Suprapubic skin (tissue), 3 donors: ENCODE measurements at regions not wholly inside any gene's neighbourhood (a gene's known extent, or its start where the extent isn't known, plus 50 kb on each side); places are given as distances from the start of the nearest gene placed in this dataset.

Experiments
- POLR2A ChIP-seq, 2 donors: fragments of 450-650 bp; IDR thresholded peaks; one replicate each; pipeline ENCODE4 v1.6.1; 2017; ENCODE audit warnings: antibody characterized with exemption in 2 of 2, mild to moderate bottlenecking in 2 of 2, moderate library complexity in 2 of 2
- TF ChIP-seq, protein P1 (sequence below), 2 donors: fragments of 200-600 bp in 1 of 2; fragments of 450-650 bp in 1 of 2; sonication (generic) in 1 of 2; IDR thresholded peaks; one replicate each; pipeline ENCODE4 v1.5.1; 2016 to 2019; ENCODE audit warnings: antibody characterized with exemption in 2 of 2, mild to moderate bottlenecking in 1 of 2, moderate library complexity in 1 of 2

DNA sequence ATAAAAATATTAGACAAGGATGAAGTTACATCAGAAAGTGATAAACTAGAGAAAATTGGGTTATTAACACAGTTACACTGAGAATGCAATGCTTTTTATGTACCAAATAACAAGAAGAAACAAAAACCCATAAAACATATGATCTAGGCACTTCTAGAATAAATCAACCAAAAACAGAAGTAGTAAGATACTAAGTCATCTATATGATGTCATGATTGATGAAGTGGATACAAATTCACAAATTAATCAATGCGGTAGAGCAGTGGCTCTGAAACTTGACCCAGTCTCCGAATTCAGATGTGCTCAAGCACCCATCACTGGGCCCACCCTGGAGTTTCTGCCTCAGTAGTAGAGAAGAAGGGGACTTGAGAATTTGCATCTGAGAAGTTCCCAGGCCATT, 112.1 kb upstream of the SSTR4 start:
- no peak for TF ChIP-seq POLR2A (IDR thresholded peaks at IDR 0.05)
- TF ChIP-seq, protein P1, sequence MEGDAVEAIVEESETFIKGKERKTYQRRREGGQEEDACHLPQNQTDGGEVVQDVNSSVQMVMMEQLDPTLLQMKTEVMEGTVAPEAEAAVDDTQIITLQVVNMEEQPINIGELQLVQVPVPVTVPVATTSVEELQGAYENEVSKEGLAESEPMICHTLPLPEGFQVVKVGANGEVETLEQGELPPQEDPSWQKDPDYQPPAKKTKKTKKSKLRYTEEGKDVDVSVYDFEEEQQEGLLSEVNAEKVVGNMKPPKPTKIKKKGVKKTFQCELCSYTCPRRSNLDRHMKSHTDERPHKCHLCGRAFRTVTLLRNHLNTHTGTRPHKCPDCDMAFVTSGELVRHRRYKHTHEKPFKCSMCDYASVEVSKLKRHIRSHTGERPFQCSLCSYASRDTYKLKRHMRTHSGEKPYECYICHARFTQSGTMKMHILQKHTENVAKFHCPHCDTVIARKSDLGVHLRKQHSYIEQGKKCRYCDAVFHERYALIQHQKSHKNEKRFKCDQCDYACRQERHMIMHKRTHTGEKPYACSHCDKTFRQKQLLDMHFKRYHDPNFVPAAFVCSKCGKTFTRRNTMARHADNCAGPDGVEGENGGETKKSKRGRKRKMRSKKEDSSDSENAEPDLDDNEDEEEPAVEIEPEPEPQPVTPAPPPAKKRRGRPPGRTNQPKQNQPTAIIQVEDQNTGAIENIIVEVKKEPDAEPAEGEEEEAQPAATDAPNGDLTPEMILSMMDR (IDR thresholded peaks at IDR 0.05) = no peak
